ENCODE measurements at regions not wholly inside any gene's neighbourhood (a gene's known extent, or its start where the extent isn't known, plus 50 kb on each side); places are given as distances from the start of the nearest gene placed in this dataset.

DNA sequence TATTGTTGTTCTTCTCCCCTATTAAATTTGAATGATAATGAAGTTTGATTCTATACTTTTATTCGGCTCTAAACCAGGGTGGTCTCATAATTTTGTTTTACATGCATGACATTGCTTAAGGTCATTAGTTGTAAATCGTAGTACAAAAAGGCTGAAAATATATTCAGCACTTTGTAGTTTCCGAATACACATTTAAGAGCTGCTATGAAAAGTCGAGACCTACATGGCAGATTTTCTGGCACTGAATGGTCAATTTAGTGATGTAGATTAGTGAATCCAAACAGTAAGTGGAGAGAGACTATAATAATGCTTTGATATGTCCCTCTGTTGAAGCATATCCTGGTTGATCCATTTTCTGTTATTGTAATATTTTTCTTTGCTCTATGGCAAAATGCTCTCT, 254.0 kb upstream of the SOX2 start:
- TF ChIP-seq POLR2A (IDR thresholded peaks at IDR 0.05), result no peak
- TF ChIP-seq, protein P1, sequence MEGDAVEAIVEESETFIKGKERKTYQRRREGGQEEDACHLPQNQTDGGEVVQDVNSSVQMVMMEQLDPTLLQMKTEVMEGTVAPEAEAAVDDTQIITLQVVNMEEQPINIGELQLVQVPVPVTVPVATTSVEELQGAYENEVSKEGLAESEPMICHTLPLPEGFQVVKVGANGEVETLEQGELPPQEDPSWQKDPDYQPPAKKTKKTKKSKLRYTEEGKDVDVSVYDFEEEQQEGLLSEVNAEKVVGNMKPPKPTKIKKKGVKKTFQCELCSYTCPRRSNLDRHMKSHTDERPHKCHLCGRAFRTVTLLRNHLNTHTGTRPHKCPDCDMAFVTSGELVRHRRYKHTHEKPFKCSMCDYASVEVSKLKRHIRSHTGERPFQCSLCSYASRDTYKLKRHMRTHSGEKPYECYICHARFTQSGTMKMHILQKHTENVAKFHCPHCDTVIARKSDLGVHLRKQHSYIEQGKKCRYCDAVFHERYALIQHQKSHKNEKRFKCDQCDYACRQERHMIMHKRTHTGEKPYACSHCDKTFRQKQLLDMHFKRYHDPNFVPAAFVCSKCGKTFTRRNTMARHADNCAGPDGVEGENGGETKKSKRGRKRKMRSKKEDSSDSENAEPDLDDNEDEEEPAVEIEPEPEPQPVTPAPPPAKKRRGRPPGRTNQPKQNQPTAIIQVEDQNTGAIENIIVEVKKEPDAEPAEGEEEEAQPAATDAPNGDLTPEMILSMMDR (IDR thresholded peaks at IDR 0.05), result no peak
- TF ChIP-seq EP300 (IDR thresholded peaks at IDR 0.05), result no peak

Data from tibial nerve (tissue), 4 donors.